ENCODE measurements at regions not wholly inside any gene's neighbourhood (a gene's known extent, or its start where the extent isn't known, plus 50 kb on each side); places are given as distances from the start of the nearest gene placed in this dataset.

- no peak for TF ChIP-seq CTCF (IDR thresholded peaks at IDR 0.05)
- intact Hi-C loops (cut with DNase I) = loop anchor here in 1 of 2 donors (10.0 kb wide), 1 partner anchor 226 kb away; no protein-coding TSS in a partner anchor
- DNase-seq = no peak
- Histone ChIP-seq H3K27ac (no peak overlapping the region), H3K36me3 (ENCODE audit: insufficient read depth in 1 of 2, low read depth in 1 of 2) (no peaks in the 10 kb centered on the region), H3K9me3 (no peaks in the 10 kb centered on the region), H3K4me3 (no peak overlapping the region), H3K27me3 (ENCODE audit: insufficient read depth in 3 of 3, low read length in 2 of 3) (peaks cover 0 to 3% (median 0%) of the 10 kb centered on the region in 3 donors), H3K4me1 (no peaks in the 10 kb centered on the region)
- no peak for ATAC-seq
- WGBS, 3 donors = 63 to 94% (median 83%) methylated on average over 1 of the region's 1 CpG
Measured at GRCh38 chrX:118220509-118220908, 103.9 kb upstream of the KLHL13 start.

- intact Hi-C loops (cut with DNase I) = loop anchor here in 1 of 2 donors (10.0 kb wide), 1 partner anchor 226 kb away; no protein-coding TSS in a partner anchor
- WGBS, 3 donors = 46 to 59% (median 47%) methylated on average over 4 of the region's 4 CpGs
- ATAC-seq = no peak
Measured at GRCh38 chrX:118221270-118221669, 104.7 kb upstream of the KLHL13 start.

GRCh38 chrX:118221733-118222132 lies 105.1 kb upstream of the KLHL13 start:
- no peak overlapping the region for H3K27ac ChIP-seq
- peaks cover 0 to 3% (median 0%) of the 10 kb centered on the region in 3 donors for H3K27me3 ChIP-seq (ENCODE audit: insufficient read depth in 3 of 3, low read length in 2 of 3)
- ATAC-seq (no peak), DNase-seq (no peak)
- H3K9me3 ChIP-seq = no peaks in the 10 kb centered on the region
- H3K36me3 ChIP-seq (ENCODE audit: insufficient read depth in 1 of 2, low read depth in 1 of 2) = no peaks in the 10 kb centered on the region
- no peaks in the 10 kb centered on the region for H3K4me1 ChIP-seq
- intact Hi-C loops (cut with DNase I) = loop anchor here in 1 of 2 donors (10.0 kb wide), 1 partner anchor 227 kb away; no protein-coding TSS in a partner anchor
- 29 to 39% (median 39%) methylated on average over 3 of the region's 3 CpGs for WGBS, 3 donors
- no peak overlapping the region for H3K4me3 ChIP-seq
- TF ChIP-seq CTCF (IDR thresholded peaks at IDR 0.05) = no peak

More at GRCh38 chrX:118221270-118221669, 104.7 kb upstream of the KLHL13 start:
- TF ChIP-seq CTCF (IDR thresholded peaks at IDR 0.05) = no peak
- H3K9me3 ChIP-seq = no peaks in the 10 kb centered on the region
- no peak for DNase-seq
- H3K27me3 ChIP-seq (ENCODE audit: insufficient read depth in 3 of 3, low read length in 2 of 3) = peaks cover 0 to 3% (median 0%) of the 10 kb centered on the region in 3 donors
- no peaks in the 10 kb centered on the region for H3K36me3 ChIP-seq (ENCODE audit: insufficient read depth in 1 of 2, low read depth in 1 of 2)
- no peak overlapping the region for H3K4me3 ChIP-seq
- no peak overlapping the region for H3K27ac ChIP-seq
- no peaks in the 10 kb centered on the region for H3K4me1 ChIP-seq

GRCh38 chrX:118222421-118222820 lies 105.8 kb upstream of the KLHL13 start:
- ATAC-seq = no peak
- TF ChIP-seq CTCF (IDR thresholded peaks at IDR 0.05) = no peak
- Histone ChIP-seq H3K4me3 (no peak overlapping the region), H3K36me3 (ENCODE audit: insufficient read depth in 1 of 2, low read depth in 1 of 2) (no peaks in the 10 kb centered on the region), H3K27ac (no peak overlapping the region), H3K4me1 (no peaks in the 10 kb centered on the region), H3K9me3 (no peaks in the 10 kb centered on the region), H3K27me3 (ENCODE audit: insufficient read depth in 3 of 3, low read length in 2 of 3) (peaks cover 0 to 3% (median 0%) of the 10 kb centered on the region in 3 donors)
- intact Hi-C loops (cut with DNase I) = loop anchor here in 1 of 2 donors (10.0 kb wide), 1 partner anchor 228 kb away; no protein-coding TSS in a partner anchor
- no peak for DNase-seq
